ENCODE measurements at regions not wholly inside any gene's neighbourhood (a gene's known extent, or its start where the extent isn't known, plus 50 kb on each side); places are given as distances from the start of the nearest gene placed in this dataset.
A peak's percentile ranks its signal among the peaks of the same experiment; 100 is the strongest.
"Not testable (repeated sequence)": the region's sequence is repeated elsewhere in the genome, so short reads cannot be mapped to it uniquely, and the experiment has no call there.

DNA sequence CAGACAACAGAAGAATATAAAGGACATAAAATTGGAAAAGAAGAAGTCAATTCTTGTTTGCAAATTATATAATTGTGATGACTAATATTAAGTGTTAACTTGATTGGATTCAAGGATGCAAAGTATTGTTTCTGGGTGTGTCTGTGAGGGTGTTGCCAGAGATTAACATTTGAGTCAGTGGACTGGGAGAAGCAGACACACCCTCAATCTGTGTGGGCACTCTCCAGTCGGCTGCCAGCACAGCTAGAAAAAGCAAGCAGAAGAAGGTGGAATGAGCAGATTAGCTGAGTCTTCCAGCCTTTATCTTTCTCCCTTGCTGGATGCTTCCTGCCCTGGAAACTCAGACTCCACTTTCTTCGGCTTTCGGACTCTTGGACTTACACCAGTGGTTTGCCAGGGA is 51.7 kb downstream of the UBE2NL start:
- DNase-seq, result no peak

DNA sequence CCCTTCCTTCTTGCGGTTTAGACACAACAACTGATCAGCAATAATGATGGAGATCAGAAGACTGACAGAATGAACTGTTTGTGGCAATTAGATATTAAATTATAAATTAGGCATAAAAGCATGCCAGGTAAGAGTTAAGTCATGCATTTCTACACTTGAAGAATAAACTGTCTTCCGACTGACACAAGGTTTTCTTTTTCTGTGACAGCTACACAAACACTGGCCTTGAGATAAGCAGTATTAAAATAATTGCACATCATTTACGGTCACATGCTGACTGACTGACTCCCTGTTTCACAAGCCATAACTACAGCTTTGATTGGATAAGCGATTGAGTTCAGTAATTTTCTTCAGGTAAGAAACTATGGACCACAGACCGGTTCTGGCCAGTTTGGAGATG is 56.2 kb downstream of the UBE2NL start:
- DNase-seq, result no peak

DNA sequence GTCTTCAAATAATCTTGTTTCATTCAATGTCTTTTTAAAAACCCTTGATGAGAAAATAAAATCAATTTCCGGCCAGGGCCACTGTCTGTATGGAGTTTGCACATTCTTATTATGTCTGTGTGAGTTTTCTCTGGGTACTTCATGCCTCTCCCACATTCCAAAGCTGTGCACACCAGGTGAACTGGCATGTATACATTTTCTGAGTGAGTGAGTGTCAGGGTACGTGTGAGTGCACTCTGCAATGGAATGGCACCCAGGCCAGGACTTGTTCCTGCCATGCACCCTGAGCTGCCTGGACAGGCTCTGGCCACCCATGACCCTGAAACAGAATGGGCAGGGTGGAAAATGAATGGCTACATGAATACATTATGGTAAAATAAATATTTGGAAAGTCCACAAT is 61.3 kb downstream of the UBE2NL start:
- peak; percentile 0 for DNase-seq

DNA sequence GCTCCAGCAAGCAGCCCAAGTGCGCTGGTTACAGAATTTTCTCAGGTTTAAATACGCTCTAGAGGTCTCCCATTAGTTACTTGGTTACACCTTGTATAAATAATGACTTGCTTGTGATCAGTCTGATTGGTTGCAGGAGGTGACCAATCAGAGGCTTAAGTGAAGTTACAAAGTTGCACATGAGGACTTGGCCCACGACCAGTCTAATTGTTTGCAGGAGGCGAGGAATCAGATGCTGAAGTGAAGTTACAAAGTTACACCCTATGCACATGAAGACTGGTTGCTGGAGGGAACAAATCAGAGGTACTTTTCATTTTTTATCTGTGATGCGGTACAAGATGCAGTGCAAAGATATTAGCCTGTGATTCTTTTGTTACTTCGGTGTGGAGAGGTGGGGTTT is 80.7 kb downstream of the UBE2NL start:
- DNase-seq, result no peak

- DNase-seq, result no peak
Observed at GRCh38 chrX:143988356-143988755, 104.5 kb downstream of the UBE2NL start.

GRCh38 chrX:143994206-143994605 is 110.3 kb downstream of the UBE2NL start:
- no peak for DNase-seq

DNA sequence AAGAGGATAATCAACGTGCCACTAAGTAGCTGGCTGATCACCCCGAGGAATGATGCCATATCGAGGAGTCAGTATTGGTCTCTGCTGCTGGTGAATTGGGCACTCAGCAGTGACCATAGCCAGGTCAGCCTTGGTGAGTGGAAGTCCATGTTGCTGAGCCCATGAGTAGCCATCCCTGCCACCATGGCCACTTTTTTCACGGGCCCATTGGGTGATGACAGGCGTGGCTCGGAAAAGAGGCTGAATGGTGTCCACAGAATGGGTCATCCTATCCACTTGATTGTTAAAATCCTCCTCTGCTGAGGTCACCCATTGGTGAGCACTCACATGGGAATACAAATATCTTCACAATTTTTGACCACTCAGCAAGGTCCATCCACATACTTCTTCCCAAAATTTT is 114.4 kb downstream of the UBE2NL start:
- no peak for DNase-seq

GRCh38 chrX:144006811-144007210 is 122.9 kb downstream of the UBE2NL start:
- no peak for DNase-seq

- DNase-seq, result no peak
Observed at GRCh38 chrX:144040793-144041192, 156.9 kb downstream of the UBE2NL start.

- no peak for DNase-seq
Observed at GRCh38 chrX:144042271-144042670, 158.4 kb downstream of the UBE2NL start.

DNA sequence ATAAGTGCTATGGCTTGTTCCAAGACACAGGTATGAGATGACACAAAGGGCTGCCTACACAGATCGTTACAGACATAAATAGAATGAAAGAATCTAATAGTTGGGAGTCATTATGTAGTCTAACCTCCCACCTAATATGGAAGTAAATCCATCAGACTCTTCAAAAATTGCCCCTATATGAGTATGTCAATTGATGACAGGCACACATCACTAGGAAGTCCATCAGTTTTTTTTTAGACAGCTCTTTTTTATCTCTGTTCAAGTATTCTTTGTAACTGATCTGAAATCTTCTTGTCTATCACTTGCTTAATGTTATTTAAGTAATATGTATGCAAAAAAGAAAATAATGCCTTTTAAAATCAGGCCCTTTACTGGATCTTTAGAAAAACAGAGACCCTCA is 191.6 kb downstream of the UBE2NL start:
- DNase-seq, result no peak

- not testable (repeated sequence) for DNase-seq
Observed at GRCh38 chrX:144082237-144082636, 198.4 kb downstream of the UBE2NL start.

- not testable (repeated sequence) for DNase-seq
Observed at GRCh38 chrX:144089674-144090073, 205.8 kb downstream of the UBE2NL start.

- DNase-seq, result not testable (repeated sequence)
Observed at GRCh38 chrX:144092116-144092515, 208.2 kb downstream of the UBE2NL start.

GRCh38 chrX:144119490-144119889 is 235.6 kb downstream of the UBE2NL start:
- not testable (repeated sequence) for DNase-seq

DNA sequence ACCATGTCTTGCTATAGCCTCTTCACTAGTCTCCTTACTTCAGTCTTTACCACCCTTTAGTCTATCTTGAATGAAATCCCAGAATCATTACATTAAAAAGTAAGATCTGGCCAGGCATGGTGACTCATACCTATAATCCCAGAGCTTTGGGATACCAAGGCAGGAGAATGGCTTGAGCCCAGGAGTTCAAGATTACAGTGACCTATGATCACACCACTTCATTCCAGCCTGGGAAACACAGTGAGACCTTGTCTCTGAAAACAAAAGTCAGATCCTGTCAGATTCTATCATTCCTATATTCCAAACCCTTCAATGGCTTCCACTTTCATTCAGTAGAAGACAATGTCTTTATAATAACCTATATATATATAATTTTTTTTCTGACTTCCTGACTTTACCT is 237.7 kb downstream of the UBE2NL start:
- DNase-seq, result not testable (repeated sequence)

DNA sequence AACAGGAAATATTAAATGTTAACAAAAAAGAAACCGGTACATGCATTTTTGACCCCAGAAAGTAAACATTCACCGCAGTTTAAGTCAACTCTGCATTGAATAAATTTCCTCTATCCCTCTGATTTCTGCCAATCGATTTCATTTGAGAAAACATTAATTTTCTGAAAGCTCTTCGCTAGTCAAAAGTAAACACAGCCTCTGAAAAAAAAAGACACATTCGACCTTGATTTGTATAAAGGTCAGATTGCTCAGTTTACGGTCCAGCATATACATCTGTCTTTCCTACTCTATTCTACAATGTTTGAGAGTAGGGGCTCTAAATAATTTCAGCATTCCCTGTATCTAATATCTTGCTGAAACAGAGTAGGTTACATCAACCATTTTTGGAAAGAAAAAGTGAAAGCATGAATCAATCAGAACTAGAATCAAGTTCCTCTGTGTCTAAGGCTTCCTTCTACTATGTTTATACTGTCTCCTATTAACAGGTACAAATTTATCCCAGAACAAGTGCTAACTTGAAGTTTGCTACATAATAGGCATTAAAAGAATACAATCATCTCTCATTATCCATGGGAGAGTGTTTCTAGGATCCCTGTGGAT is 243.8 kb downstream of the UBE2NL start:
- not testable (repeated sequence) for DNase-seq

- not testable (repeated sequence) for DNase-seq
Observed at GRCh38 chrX:144129511-144129910, 245.6 kb downstream of the UBE2NL start.

- DNase-seq, result not testable (repeated sequence)
Observed at GRCh38 chrX:144130507-144130906, 246.6 kb downstream of the UBE2NL start.

DNA sequence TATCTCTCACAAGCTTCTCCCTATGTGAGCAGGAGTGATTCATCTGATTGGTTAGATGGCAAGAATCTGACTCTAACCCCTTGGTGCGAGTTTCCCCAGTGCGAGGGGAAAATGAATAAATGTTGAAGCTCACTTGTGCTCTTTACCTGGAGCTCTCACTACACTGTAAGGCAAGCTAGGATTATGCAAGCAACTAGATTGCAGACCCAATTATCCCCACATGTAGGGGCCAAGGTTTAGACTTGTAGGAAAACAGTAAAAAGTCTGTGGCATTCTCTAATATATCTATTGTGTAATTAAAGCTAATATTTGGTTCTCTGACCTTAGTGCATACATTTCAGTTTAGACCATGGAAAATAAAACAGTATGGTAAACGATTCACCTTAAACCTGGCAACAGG is 247.2 kb downstream of the UBE2NL start:
- DNase-seq, result not testable (repeated sequence)

GRCh38 chrX:144134448-144135119 is 250.7 kb downstream of the UBE2NL start:
- not testable (repeated sequence) for DNase-seq

DNA sequence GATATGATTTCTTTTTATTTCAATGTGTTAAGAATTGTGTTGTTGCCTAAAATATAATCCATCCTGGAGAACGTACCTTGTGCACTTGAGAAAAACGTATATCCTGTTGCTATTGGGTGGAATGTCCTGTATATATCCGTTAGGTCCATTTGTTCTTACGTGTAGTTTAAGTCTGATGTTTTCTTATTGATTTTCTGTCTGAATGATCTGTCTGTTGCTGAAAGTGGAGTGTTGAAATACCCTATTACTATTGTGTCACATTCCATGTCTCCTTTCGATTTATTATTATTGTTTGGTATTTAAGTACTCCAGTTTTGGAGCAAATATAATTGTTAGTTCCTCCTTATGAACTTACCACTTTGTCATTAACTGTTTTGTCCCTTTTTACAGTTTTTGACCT is 270.6 kb downstream of the UBE2NL start:
- not testable (repeated sequence) for DNase-seq

- DNase-seq, result not testable (repeated sequence)
Observed at GRCh38 chrX:144185197-144185596, 301.3 kb downstream of the UBE2NL start.

DNA sequence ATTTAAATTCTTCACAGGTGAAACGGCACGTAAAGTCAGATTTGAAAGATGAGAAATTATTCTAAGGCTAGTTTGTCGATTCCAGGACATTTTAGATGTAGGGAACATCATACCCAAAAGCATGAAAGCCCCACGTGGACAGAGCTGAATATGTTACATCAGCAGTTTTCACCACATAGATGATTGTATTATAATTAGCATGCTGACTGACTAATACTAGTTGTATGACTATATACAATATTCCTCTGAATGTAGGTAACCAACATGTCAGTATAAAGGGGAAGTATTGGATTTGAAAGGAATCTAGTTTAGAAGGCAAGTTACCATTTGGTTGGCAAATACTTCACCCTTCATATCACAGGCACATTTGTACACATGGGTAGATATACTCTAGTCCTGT is 304.6 kb downstream of the UBE2NL start:
- not testable (repeated sequence) for DNase-seq

DNA sequence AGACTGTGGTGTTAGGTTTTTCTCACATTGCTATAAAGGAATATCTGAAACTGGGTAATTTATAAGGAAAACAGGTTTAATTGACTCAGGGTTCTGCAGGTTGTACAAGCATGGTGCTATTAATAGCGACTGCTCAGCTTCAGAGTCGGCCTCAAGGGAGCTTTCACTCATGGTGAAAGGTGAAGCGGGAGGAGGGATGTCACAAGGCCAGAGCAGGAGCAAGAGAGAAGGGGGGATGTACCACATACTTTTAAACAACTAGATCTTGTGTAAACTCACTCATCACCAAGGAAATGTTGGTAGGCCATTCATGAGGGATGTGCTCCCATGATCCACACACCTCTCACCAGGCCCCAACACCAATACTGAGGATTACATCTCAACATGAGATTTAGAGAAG is 313.2 kb downstream of the UBE2NL start:
- DNase-seq, result not testable (repeated sequence)
